ENCODE measurements at regions not wholly inside any gene's neighbourhood (a gene's known extent, or its start where the extent isn't known, plus 50 kb on each side); places are given as distances from the start of the nearest gene placed in this dataset.

- TF ChIP-seq CTCF (IDR thresholded peaks at IDR 0.05) (no peak), POLR2A (IDR thresholded peaks at IDR 0.05) (no peak)
Observed at GRCh38 chr2:204066051-204066450, 129.5 kb downstream of the ICOS start.

Measured in uterus (tissue), 2 donors.